AG04450 (cell line): ENCODE measurements at regions not wholly inside any gene's neighbourhood (a gene's known extent, or its start where the extent isn't known, plus 50 kb on each side); places are given as distances from the start of the nearest gene placed in this dataset.

ENCODE experiments used
- CTCF ChIA-PET: fragments of 300-600, 350-600 bp; formaldehyde crosslinking; extraction: SDS; loops from one replicate; lab custom pipeline; 2022; ENCODE audit warnings: antibody characterized with exemption, inconsistent platforms; lab: Charles Lee
- POLR2A ChIA-PET: fragments of 350-600 bp; formaldehyde crosslinking; extraction: SDS; loops from one replicate; lab custom pipeline; 2021; ENCODE audit warnings: antibody characterized with exemption, inconsistent platforms; lab: Yijun Ruan, JAX
- DNase-seq: peaks from one replicate; pipeline ENCODE4 v3.0.0-alpha.2; 2011; ENCODE audit warnings: low read depth, low spot score
- H3K27ac ChIP-seq: one replicate; pipeline ENCODE4 v1.5.1; 2012; ENCODE audit warnings: low read depth, low read length, control low read depth
- H3K27me3 ChIP-seq: one replicate; pipeline ENCODE4 v1.6.0; 2012; ENCODE audit warnings: low read length; ENCODE audit not compliant: control insufficient read depth, insufficient read depth
- H3K4me3 ChIP-seq: 2 replicates; pipeline ENCODE4 v1.5.1; 2011; ENCODE audit warnings: mild to moderate bottlenecking, low read depth, low read length, control low read depth
- H3K9me3 ChIP-seq: 2 replicates; pipeline ENCODE4 v1.5.1; 2012; ENCODE audit warnings: low read length; ENCODE audit not compliant: control insufficient read depth, insufficient read depth
- CTCF ChIP-seq: IDR thresholded peaks from 2 replicates; pipeline ENCODE4 v1.5.1; 2011; ENCODE audit warnings: low read depth, low read length, control low read depth, inconsistent platforms

GRCh38 chr6:71181565-71181964 is 107.0 kb upstream of the OGFRL1 start:
- peak; percentile 71 for DNase-seq
- no peaks in the 10 kb centered on the region for H3K9me3 ChIP-seq
- CTCF ChIA-PET = interaction anchor here (1.0 to 2.3 kb wide), 2 partner anchors 9 to 872 kb away, joined by 3 to 15 read pairs; no protein-coding TSS in a partner anchor
- H3K4me3 ChIP-seq = no peak overlapping the region
- POLR2A ChIA-PET = no interaction called here
- H3K27me3 ChIP-seq = no peaks in the 10 kb centered on the region
- H3K27ac ChIP-seq = no peak overlapping the region
- no peak for TF ChIP-seq CTCF

DNA sequence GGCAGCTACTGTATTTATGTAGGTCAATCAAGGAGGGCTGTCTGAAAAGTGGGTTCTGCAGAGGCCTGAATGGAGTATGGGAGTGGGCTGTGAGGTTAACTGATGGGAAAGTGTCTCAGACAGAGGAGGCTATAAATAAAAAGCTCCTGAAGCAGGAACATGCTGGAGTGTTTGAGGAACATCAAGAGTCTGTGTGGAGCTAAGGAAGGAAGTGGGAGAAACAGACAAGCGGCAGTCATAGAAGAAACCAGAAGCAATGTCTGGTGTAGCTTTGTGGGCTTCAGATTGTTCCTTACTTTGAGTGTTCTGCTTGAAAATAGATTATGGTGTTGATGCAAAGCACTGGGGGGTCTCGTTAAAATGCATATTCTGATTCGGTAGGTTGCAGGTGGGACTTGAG is 101.5 kb upstream of the OGFRL1 start:
- no peak for TF ChIP-seq CTCF
- H3K9me3 ChIP-seq = no peaks in the 10 kb centered on the region
- no peaks in the 10 kb centered on the region for H3K27me3 ChIP-seq
- ChIA-PET POLR2A (no interaction called here), CTCF (no interaction called here)
- DNase-seq = no peak
- H3K4me3 ChIP-seq = no peak overlapping the region
- H3K27ac ChIP-seq = no peak overlapping the region

DNA sequence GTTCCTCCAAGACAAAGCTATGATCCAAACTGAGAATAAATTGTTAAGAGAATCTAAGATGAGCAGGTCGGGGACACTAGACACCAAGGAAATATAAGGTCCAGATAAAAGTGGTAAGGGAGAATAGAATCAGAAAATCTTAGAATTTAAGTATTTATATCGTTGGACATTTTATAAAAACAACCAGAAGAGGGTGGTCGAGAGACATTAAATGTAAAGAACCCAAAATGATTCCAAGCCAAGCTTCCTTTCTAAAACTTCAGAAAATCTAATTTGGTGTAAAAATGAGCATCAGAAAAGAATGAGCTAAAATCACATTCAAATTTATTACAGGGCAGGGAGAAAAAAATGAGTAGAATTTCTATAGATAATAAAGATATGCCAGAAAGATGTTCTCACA is 97.8 kb upstream of the OGFRL1 start:
- no peak overlapping the region for H3K27ac ChIP-seq
- DNase-seq = no peak
- POLR2A ChIA-PET = no interaction called here

DNA sequence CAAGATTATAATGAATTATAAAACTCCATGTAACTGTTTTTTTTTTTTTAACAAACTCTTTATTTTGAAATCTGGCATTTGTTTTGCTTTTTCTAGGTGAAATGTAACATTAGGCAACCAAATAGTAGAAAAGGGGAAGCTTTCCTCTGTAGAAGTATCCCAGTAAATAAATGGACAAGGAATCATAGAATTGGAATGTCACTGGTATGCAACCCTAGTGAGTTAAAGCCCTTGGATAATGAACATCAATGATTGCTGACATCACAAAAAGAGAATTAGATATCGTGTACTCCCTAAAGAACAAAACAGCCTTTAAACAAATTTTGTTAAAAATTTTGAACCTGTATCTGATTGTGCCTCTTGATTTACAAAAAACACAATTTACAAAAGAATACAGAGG is 93.9 kb upstream of the OGFRL1 start:
- no peak for DNase-seq
- H3K9me3 ChIP-seq = no peaks in the 10 kb centered on the region
- TF ChIP-seq CTCF = no peak
- CTCF ChIA-PET = interaction anchor here (0.9 to 5.5 kb wide), 5 partner anchors 93 to 315 kb away, joined by 3 to 77 read pairs (median 6); partner anchors contain the start of gene OGFRL1
- no peak overlapping the region for H3K4me3 ChIP-seq
- H3K27ac ChIP-seq = no peak overlapping the region
- POLR2A ChIA-PET = no interaction called here
- no peaks in the 10 kb centered on the region for H3K27me3 ChIP-seq

More for the DNA sequence above, 97.8 kb upstream of the OGFRL1 start:
- Histone ChIP-seq H3K27me3 (no peaks in the 10 kb centered on the region), H3K4me3 (no peak overlapping the region), H3K9me3 (no peaks in the 10 kb centered on the region)
- CTCF ChIA-PET = interaction anchor here (0.5 to 5.5 kb wide), 54 partner anchors 8 to 961 kb away, joined by 3 to 77 read pairs (median 5); partner anchors contain the start of gene OGFRL1
- peak; percentile 34; the same call in 1 of the 2 replicates for TF ChIP-seq CTCF

- TF ChIP-seq CTCF = no peak
- H3K9me3 ChIP-seq = no peaks in the 10 kb centered on the region
- no peaks in the 10 kb centered on the region for H3K27me3 ChIP-seq
- POLR2A ChIA-PET = no interaction called here
- DNase-seq = no peak
- CTCF ChIA-PET = interaction anchor here (0.7 to 1.0 kb wide), 3 partner anchors 31 to 154 kb away, joined by 3 read pairs; no protein-coding TSS in a partner anchor
- peak overlapping the region; percentile 75 for H3K27ac ChIP-seq
- peak overlapping the region; percentile 31 for H3K4me3 ChIP-seq
These were observed 91.3 kb upstream of the OGFRL1 start for GRCh38 chr6:71197267-71197666.
